ENCODE measurements at regions not wholly inside any gene's neighbourhood (a gene's known extent, or its start where the extent isn't known, plus 50 kb on each side); places are given as distances from the start of the nearest gene placed in this dataset.

DNA sequence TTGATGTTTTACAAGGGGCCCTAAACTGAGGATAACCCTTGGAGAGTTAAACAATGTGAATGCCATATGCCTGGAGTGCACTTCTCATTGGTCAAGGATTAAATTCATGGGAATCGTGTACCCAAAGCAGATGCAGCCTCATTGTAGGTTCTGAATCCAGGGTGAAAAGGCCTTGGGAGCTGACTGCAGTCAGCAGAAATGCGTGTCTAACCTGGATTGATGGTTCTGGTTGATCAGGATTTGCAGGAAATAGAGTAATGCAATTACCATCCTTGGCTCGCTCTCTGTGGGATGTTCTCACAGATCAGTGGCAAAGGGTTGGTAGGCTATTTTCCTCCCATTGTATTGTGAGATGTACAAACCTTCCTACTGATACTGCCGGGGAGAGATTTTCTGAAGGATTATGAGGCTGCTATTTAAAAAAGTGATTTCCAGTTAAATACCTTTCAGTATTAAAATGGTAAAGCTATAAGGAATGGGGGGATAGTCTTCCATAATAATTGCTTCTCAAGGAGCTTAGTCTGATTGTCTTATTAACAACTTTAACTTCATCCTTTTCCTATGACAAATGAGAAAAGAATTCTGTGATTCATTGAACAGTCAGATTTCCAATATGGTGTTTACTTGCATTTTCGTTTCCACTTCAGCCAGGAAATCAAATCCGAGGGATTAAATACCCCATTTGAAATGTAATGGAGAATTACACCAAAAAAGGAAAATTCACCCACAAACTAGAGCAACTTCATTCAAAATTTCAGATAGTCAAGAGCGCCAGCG lies 1028.1 kb upstream of the EEF2KMT start:
- Mint-ChIP-seq H3K9me3 (peaks cover 13% of the 10 kb centered on the region), H3K4me1 (ENCODE audit: low read depth) (no peaks in the 10 kb centered on the region), H3K4me3 (no peak overlapping the region), H3K27ac (no peak overlapping the region), H3K36me3 (ENCODE audit: low read depth) (no peaks in the 10 kb centered on the region), H3K27me3 (no peaks in the 10 kb centered on the region)
- DNase-seq: no peak

DNA sequence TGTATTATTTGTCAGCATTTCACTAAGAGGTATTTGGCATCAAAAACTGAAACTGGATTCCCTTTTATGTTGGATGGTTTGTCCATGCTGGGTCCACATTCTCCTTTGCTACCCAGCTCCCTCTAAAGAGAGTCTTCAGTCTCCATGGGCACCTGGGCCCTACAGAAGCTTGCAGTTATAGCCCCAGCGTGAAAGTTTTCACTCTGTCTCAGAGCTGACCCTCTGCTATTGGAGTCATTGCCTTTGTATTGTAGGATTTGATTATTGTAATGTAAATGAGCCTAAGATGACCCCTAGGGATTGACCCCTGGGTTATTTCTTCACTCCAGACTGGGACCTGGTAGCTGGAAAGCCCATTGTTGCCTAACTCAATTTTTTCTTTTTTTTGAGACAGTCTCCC lies 1026.5 kb upstream of the EEF2KMT start:
- peaks cover 14% of the 10 kb centered on the region for H3K9me3 Mint-ChIP-seq
- DNase-seq: no peak
- no peak overlapping the region for H3K27ac Mint-ChIP-seq
- H3K4me1 Mint-ChIP-seq (ENCODE audit: low read depth): no peaks in the 10 kb centered on the region
- H3K36me3 Mint-ChIP-seq (ENCODE audit: low read depth): no peaks in the 10 kb centered on the region
- H3K4me3 Mint-ChIP-seq: no peak overlapping the region
- no peaks in the 10 kb centered on the region for H3K27me3 Mint-ChIP-seq

DNA sequence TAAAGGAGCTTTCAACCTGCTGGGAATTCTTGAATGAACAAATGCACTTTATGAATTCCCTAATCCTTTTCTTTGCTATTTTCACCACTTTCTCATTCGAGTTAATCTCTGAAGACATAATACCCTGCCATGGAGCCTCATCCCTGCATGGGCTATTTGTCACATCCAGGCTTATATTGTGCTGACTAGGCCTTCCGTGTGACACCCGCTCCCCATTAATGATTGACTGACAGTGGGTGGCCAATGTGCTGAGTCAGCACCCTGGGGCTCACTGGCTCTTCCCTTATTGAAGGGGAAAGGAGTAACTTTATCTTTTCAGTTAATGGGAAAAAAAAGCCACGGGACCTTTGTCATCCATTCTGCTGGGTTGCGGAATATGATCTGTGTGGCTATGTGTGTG lies 1024.8 kb upstream of the EEF2KMT start:
- H3K36me3 Mint-ChIP-seq (ENCODE audit: low read depth): no peaks in the 10 kb centered on the region
- H3K27ac Mint-ChIP-seq: no peak overlapping the region
- peaks cover 14% of the 10 kb centered on the region for H3K9me3 Mint-ChIP-seq
- H3K27me3 Mint-ChIP-seq: no peaks in the 10 kb centered on the region
- H3K4me3 Mint-ChIP-seq: no peak overlapping the region
- DNase-seq: no peak
- no peaks in the 10 kb centered on the region for H3K4me1 Mint-ChIP-seq (ENCODE audit: low read depth)

DNA sequence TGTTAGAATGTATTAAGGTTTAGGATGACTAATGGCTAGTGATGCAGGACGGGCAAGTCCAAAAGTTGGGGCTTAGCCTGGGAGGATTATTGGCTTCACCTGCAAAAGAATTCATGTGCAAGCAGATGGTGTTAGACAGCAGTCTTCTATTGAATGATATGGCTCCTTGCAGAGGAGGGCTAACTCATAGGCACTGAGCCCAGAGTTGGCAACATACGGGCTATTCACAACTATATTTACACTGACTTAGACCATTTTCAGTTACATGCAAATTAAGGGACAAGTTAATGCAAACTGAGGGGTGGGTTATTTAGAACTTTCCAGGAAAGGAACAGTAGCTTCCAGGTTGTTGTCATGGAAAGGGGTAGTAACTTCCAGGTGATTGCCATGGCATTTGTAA lies 1017.1 kb upstream of the EEF2KMT start:
- Mint-ChIP-seq H3K36me3 (ENCODE audit: low read depth) (no peaks in the 10 kb centered on the region), H3K27ac (no peak overlapping the region), H3K4me3 (no peak overlapping the region), H3K4me1 (ENCODE audit: low read depth) (no peaks in the 10 kb centered on the region), H3K27me3 (no peaks in the 10 kb centered on the region), H3K9me3 (peaks cover 7% of the 10 kb centered on the region)
- DNase-seq: no peak

DNA sequence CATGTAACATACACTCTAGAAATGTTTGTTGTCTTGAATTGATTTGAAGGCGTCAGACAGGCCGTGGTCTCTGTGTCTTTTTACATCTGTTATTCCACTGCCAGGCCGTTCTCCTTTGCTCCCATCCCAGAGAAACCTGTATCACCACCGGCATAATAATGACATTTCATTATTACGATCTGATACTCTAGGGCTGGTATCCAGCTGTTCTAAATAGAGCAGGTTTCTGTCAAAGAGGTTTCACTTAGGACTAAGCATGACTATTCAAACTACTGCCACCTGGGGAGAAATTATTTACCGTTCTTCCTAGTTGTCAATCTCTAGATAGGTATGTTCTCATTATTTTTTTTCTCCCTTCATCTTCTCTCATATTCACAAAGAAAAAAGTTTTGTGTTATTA lies 1016.2 kb upstream of the EEF2KMT start:
- DNase-seq: no peak
- no peaks in the 10 kb centered on the region for H3K36me3 Mint-ChIP-seq (ENCODE audit: low read depth)
- peaks cover 4% of the 10 kb centered on the region for H3K9me3 Mint-ChIP-seq
- H3K27ac Mint-ChIP-seq: no peak overlapping the region
- no peaks in the 10 kb centered on the region for H3K27me3 Mint-ChIP-seq
- H3K4me1 Mint-ChIP-seq (ENCODE audit: low read depth): no peaks in the 10 kb centered on the region
- no peak overlapping the region for H3K4me3 Mint-ChIP-seq

DNA sequence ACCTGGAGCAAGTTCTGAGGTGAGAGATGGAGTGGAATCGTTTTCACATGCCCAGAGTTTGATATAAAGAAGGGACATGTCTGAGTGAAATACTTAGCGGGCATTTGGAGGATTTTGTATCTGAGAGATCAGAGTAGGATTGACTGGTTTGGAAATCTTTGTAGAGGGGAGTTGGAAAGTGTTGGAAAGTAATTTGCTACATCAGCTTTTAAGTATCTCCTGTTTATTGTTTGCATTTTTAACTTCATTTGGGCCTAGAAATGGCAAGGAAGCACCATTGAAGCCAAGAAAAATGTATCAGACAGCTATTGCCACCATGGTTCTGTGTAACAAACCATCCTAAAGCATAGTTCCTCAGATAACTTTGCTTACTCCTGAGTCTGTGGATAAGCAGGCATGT lies 1015.1 kb upstream of the EEF2KMT start:
- H3K9me3 Mint-ChIP-seq: peaks cover 6% of the 10 kb centered on the region
- H3K27ac Mint-ChIP-seq: no peak overlapping the region
- no peak for DNase-seq
- no peaks in the 10 kb centered on the region for H3K36me3 Mint-ChIP-seq (ENCODE audit: low read depth)
- H3K27me3 Mint-ChIP-seq: no peaks in the 10 kb centered on the region
- no peaks in the 10 kb centered on the region for H3K4me1 Mint-ChIP-seq (ENCODE audit: low read depth)
- H3K4me3 Mint-ChIP-seq: no peak overlapping the region

DNA sequence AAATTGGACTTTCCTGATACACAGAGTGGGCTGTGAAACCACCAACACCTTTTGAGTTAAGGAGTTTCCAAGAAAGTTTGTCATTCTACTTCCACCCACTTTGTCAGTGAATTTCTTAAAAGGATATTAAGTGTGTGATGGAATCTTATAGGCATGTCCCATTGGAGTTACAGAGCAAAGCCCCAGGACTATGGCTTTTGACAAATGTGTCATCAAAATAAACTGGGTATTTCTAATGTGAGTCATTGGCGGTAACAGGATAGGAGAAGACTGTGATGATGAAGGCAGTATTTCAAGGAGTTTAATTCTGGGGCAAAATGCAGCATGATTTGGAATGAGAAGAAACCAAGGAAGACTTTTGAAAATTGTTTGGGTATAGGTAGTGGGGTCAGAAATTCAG lies 1013.8 kb upstream of the EEF2KMT start:
- no peaks in the 10 kb centered on the region for H3K27me3 Mint-ChIP-seq
- DNase-seq: no peak
- H3K9me3 Mint-ChIP-seq: peaks cover 6% of the 10 kb centered on the region
- no peaks in the 10 kb centered on the region for H3K36me3 Mint-ChIP-seq (ENCODE audit: low read depth)
- no peak overlapping the region for H3K4me3 Mint-ChIP-seq
- H3K27ac Mint-ChIP-seq: no peak overlapping the region
- no peaks in the 10 kb centered on the region for H3K4me1 Mint-ChIP-seq (ENCODE audit: low read depth)

DNA sequence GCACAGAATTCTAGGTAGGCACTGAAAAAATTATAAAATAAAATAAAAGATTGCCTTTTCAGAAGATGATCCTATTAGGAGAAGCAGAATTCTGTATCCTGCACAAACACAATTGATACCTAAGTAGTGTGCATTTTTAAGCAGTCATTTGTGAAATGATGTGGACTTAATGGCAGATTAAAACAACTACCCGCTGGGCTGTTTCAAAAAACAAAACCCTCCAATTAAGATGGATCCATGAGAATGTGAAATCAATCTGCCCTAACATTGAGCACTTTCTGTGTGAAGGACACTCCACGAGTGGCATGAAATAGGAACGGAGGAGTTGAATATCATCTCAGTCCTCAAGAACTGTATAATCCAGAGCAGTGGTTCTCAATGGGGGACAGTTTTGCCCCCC lies 1012.8 kb upstream of the EEF2KMT start:
- Mint-ChIP-seq H3K27me3 (no peaks in the 10 kb centered on the region), H3K36me3 (ENCODE audit: low read depth) (no peaks in the 10 kb centered on the region), H3K4me3 (no peak overlapping the region), H3K4me1 (ENCODE audit: low read depth) (no peaks in the 10 kb centered on the region), H3K9me3 (peaks cover 6% of the 10 kb centered on the region), H3K27ac (no peak overlapping the region)
- no peak for DNase-seq

DNA sequence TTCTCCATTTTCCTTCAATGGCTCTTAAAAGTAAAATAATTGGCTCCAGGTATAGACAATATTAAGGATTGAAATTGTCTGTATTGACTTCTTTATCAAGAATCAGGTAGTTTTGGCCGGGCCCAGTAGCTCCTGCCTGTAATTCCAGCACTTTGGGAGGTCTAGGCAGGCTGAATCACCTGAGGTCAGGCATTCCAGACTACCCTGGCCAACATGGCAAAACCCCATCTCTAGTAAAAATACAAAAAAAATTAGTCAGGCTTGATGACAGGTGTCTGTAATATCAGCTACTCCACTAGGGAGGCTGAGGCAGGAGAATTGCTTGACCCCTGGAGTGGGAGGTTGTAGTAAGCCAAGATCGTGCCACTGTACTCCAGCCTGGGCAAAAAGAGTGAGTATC lies 1008.5 kb upstream of the EEF2KMT start:
- H3K27ac Mint-ChIP-seq: no peak overlapping the region
- DNase-seq: no peak
- peaks cover 4% of the 10 kb centered on the region for H3K9me3 Mint-ChIP-seq
- H3K4me3 Mint-ChIP-seq: no peak overlapping the region
- H3K36me3 Mint-ChIP-seq (ENCODE audit: low read depth): no peaks in the 10 kb centered on the region
- no peaks in the 10 kb centered on the region for H3K4me1 Mint-ChIP-seq (ENCODE audit: low read depth)
- H3K27me3 Mint-ChIP-seq: no peaks in the 10 kb centered on the region

DNA sequence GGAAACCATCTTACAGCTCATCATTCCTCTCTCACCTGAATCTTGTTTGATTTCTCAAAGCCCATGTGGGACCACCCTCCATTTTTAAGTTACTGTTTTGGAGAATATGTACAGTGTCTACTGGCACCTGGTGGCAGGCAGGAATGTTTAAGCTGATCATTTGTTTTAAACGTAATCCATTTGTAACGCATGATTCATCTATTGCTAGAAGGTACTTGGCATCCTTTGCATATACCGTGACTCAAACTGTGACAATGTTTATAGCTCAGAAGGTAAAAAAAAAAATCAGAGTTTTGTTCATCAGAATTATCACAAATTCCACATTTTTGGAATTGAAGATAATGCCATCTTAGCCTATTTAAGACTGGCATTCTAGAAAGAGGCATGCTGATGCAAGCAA lies 1007.5 kb upstream of the EEF2KMT start:
- H3K27ac Mint-ChIP-seq: no peak overlapping the region
- H3K27me3 Mint-ChIP-seq: no peaks in the 10 kb centered on the region
- no peak for DNase-seq
- H3K9me3 Mint-ChIP-seq: peaks cover 5% of the 10 kb centered on the region
- no peaks in the 10 kb centered on the region for H3K36me3 Mint-ChIP-seq (ENCODE audit: low read depth)
- no peaks in the 10 kb centered on the region for H3K4me1 Mint-ChIP-seq (ENCODE audit: low read depth)
- H3K4me3 Mint-ChIP-seq: no peak overlapping the region

DNA sequence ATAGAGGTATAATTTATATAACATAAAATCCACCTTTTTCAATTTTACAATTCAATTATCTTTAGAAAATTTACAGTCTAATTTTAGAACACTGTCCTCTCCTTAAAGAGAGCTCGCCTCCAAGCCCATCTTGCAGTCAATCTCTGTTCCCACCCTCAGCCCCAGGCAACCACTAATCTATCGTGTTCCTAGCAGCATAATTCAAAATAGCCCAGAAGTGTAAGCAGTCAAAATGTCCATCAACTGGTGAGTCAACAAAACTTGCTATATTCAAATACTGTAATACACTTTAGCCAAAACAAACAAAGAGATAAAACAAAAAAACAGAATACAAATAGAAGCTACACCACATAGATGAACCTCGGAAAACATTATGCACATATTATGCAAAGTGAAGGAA lies 1006.8 kb upstream of the EEF2KMT start:
- Mint-ChIP-seq H3K27me3 (no peaks in the 10 kb centered on the region), H3K4me1 (ENCODE audit: low read depth) (no peaks in the 10 kb centered on the region), H3K4me3 (no peak overlapping the region), H3K36me3 (ENCODE audit: low read depth) (no peaks in the 10 kb centered on the region), H3K27ac (no peak overlapping the region), H3K9me3 (peaks cover 7% of the 10 kb centered on the region)
- no peak for DNase-seq

DNA sequence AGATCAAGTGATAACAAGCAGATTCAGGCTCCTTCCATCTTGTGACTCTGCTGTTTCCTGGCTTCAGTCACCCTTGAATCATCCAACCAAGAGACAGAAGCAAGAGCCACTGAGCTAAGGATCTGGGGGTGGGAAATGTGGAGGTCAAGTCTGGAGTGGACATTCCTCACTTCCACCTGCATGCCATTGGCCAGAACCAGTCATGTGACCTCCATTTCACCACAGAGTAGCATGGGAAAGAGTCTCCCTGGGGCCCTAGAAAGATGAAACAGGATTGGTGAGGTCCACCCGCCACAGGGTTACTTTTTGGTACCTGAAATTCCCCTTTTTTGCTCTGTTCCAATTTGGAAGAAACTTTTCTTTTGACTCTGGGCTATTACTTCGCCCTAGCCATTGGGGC lies 1006.0 kb upstream of the EEF2KMT start:
- H3K4me1 Mint-ChIP-seq (ENCODE audit: low read depth): no peaks in the 10 kb centered on the region
- H3K27ac Mint-ChIP-seq: no peak overlapping the region
- H3K36me3 Mint-ChIP-seq (ENCODE audit: low read depth): no peaks in the 10 kb centered on the region
- H3K9me3 Mint-ChIP-seq: peaks cover 6% of the 10 kb centered on the region
- no peak overlapping the region for H3K4me3 Mint-ChIP-seq
- DNase-seq: no peak
- no peaks in the 10 kb centered on the region for H3K27me3 Mint-ChIP-seq

DNA sequence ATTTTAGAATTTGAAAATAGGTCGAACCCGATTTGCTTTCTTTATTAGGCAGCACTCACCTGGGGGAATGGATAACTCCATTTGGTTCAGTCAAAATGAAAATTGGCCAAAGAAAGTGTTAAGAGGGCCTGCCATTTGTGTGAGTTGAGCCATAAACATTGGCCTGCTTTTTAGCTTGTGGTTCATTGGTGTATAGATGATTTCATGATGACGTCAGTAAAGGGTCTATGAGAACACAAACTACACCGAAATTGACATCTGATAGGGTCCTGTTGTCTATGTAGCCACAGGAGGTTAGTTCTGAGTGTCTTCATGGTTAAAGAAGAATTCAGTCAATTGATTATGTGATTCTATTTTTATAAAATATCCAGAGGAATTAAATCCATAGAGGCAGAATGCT lies 1001.5 kb upstream of the EEF2KMT start:
- no peak for DNase-seq
- no peaks in the 10 kb centered on the region for H3K36me3 Mint-ChIP-seq (ENCODE audit: low read depth)

DNA sequence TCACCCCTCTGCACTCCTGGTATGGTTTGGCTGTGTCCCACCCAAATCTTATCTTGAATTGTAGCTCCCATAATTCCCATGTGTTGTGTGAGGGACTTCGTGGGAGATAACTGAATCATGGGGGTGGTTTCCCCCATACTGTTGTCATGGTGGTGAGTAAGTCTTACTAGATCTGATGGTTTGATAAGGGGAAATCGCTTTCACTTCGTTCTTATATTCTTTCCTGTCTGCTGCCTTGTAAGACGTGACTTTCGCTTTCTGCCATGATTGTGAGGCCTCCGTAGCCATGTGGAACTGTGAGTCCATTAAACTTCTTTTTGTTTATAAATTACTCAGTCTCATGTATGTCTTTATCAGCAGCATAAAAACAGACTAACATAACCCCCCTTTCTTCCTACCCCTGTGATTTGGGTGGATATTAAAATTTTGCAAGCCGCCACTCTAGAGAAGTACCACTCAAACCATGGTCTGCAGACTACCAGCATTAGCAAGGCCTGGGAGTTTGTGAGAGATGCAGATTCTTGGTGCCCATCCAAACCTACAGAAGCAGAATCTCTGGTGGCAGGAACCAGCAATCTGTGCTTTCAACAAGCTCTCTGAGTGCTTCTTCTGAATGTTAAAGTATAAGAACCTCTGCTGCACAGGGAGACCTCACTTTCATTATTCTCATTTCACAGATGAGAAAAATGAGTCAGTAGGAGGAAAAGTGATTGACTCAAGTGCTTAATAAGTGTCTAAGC lies 999.5 kb upstream of the EEF2KMT start:
- DNase-seq: no peak
- Mint-ChIP-seq H3K36me3 (ENCODE audit: low read depth) (no peaks in the 10 kb centered on the region), H3K9me3 (peaks cover 15% of the 10 kb centered on the region), H3K27ac (no peak overlapping the region), H3K4me3 (no peak overlapping the region), H3K27me3 (no peaks in the 10 kb centered on the region), H3K4me1 (ENCODE audit: low read depth) (no peaks in the 10 kb centered on the region)

More for the DNA sequence above, 1001.5 kb upstream of the EEF2KMT start:
- Mint-ChIP-seq H3K27ac (no peak overlapping the region), H3K27me3 (no peaks in the 10 kb centered on the region), H3K4me1 (ENCODE audit: low read depth) (no peaks in the 10 kb centered on the region), H3K4me3 (no peak overlapping the region), H3K9me3 (peaks cover 15% of the 10 kb centered on the region)

DNA sequence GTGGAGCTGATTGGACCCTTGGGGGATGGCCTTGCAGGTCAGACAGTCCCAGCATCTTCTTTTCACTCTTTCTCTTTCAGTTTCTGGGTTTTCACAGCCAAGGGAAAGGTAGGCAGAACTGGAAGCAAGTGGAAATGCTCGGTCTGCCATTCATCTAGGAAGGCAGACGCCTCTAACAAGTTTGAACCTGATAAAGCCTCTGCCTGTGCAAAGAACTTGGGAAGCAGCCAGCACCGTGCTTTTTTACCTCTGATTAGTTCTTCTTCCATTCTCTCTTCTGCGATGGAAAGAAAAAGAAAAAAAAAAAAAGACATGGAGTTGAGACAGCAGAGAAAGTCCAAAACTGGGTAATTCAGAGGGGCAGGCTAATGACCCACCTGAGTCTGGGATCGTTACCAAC lies 997.8 kb upstream of the EEF2KMT start:
- Mint-ChIP-seq H3K9me3 (peaks cover 22% of the 10 kb centered on the region), H3K36me3 (ENCODE audit: low read depth) (no peaks in the 10 kb centered on the region), H3K4me1 (ENCODE audit: low read depth) (no peaks in the 10 kb centered on the region), H3K4me3 (no peak overlapping the region), H3K27ac (no peak overlapping the region), H3K27me3 (no peaks in the 10 kb centered on the region)
- DNase-seq: no peak

Data from activated T-cell treated with anti-CD3 and anti-CD28 coated beads, Interleukin-2, amount 50 U/mL, for 24 hours (primary cell).